ENCODE measurements at regions not wholly inside any gene's neighbourhood (a gene's known extent, or its start where the extent isn't known, plus 50 kb on each side); places are given as distances from the start of the nearest gene placed in this dataset.
"Not testable (repeated sequence)": the region's sequence is repeated elsewhere in the genome, so short reads cannot be mapped to it uniquely, and the experiment has no call there.

GRCh38 chr7:114342431-114343179 is 72.0 kb upstream of the FOXP2 start:
- DNase-seq (ENCODE audit: low spot score) = no peak
- no peak for TF ChIP-seq CTCF (IDR thresholded peaks at IDR 0.05; ENCODE audit: extremely low read depth, missing control alignments)

GRCh38 chr7:114341648-114342047 is 73.0 kb upstream of the FOXP2 start:
- no peak for DNase-seq (ENCODE audit: low spot score)
- no peak for TF ChIP-seq CTCF (IDR thresholded peaks at IDR 0.05; ENCODE audit: extremely low read depth, missing control alignments)

- DNase-seq (ENCODE audit: low spot score) = no peak
- TF ChIP-seq CTCF (IDR thresholded peaks at IDR 0.05; ENCODE audit: extremely low read depth, missing control alignments) = no peak
Observed at GRCh38 chr7:114334989-114335388, 79.6 kb upstream of the FOXP2 start.

- DNase-seq (ENCODE audit: low spot score) = not testable (repeated sequence)
Observed at GRCh38 chr7:114329458-114329857, 85.2 kb upstream of the FOXP2 start.

GRCh38 chr7:114317450-114318098 is 97.0 kb upstream of the FOXP2 start:
- TF ChIP-seq CTCF (IDR thresholded peaks at IDR 0.05; ENCODE audit: extremely low read depth, missing control alignments) = no peak
- DNase-seq (ENCODE audit: low spot score) = no peak

- no peak for DNase-seq (ENCODE audit: low spot score)
- TF ChIP-seq CTCF (IDR thresholded peaks at IDR 0.05; ENCODE audit: extremely low read depth, missing control alignments) = no peak
Observed at GRCh38 chr7:114312649-114313048, 102.0 kb upstream of the FOXP2 start.

- no peak for DNase-seq (ENCODE audit: low spot score)
- TF ChIP-seq CTCF (IDR thresholded peaks at IDR 0.05; ENCODE audit: extremely low read depth, missing control alignments) = no peak
Observed at GRCh38 chr7:114310345-114311110, 104.1 kb upstream of the FOXP2 start.
